Endothelial cell of umbilical vein (primary cell): ENCODE measurements at regions not wholly inside any gene's neighbourhood (a gene's known extent, or its start where the extent isn't known, plus 50 kb on each side); places are given as distances from the start of the nearest gene placed in this dataset.

Experiments used
- BruUV-seq: library from RNA; stranded (reverse); fragments of 400-500 nt; replicated peaks from 2 replicates; lab custom pipeline; 2021; lab: Mats Ljungman, UMichigan
- CTCF ChIA-PET: fragments of 300-600, 350-600 bp; sonication (Branson Sonifier 250); formaldehyde crosslinking; loops from one replicate; lab custom pipeline; 2021; ENCODE audit warnings: antibody characterized with exemption, inconsistent platforms; lab: Charles Lee
- POLR2A ChIA-PET: fragments of 300-600, 350-600 bp; sonication (Branson Sonifier 250); formaldehyde crosslinking; loops from one replicate; lab custom pipeline; 2021; ENCODE audit warnings: antibody characterized with exemption, inconsistent platforms; lab: Charles Lee
- DNase-seq: peaks from one replicate; pipeline ENCODE4 v3.0.0-alpha.2; 2011; ENCODE audit warnings: low read depth, low spot score
- FAIRE-seq: peaks from 2 replicates; lab custom pipeline; 2011; peaks lifted over from hg19 to GRCh38; lab: Jason Lieb, UNC
- H2AFZ ChIP-seq: 2 replicates; pipeline ENCODE4 v1.6.0; 2012; ENCODE audit warnings: low read depth, low read length, control low read depth, inconsistent platforms
- H3K27ac ChIP-seq: 2 replicates; pipeline ENCODE4 v1.5.1; 2011; ENCODE audit warnings: low read depth, mild to moderate bottlenecking, control low read depth, low read length, moderate library complexity; ENCODE audit not compliant: insufficient read depth
- H3K27me3 ChIP-seq, 2 experiments: 2 replicates each; pipeline versions ENCODE4 v1.6.0 to v1.6.1; 2011; ENCODE audit warnings: low read length in 2 of 2, mixed read lengths in 1 of 2; ENCODE audit not compliant: control insufficient read depth in 2 of 2, insufficient read depth in 2 of 2
- H3K36me3 ChIP-seq, 2 experiments: 2 replicates in 1 of 2; 3 replicates in 1 of 2; pipeline ENCODE4 v1.5.1; 2011; ENCODE audit warnings: low read length in 2 of 2, mild to moderate bottlenecking in 1 of 2, moderate library complexity in 1 of 2; ENCODE audit not compliant: control insufficient read depth in 2 of 2, insufficient read depth in 2 of 2; ENCODE audit errors: extremely low read depth in 1 of 2
- H3K4me1 ChIP-seq: 3 replicates; pipeline ENCODE4 v1.5.1; 2011; ENCODE audit warnings: mild to moderate bottlenecking, low read length; ENCODE audit not compliant: control insufficient read depth, insufficient read depth; ENCODE audit errors: extremely low read depth
- H3K4me2 ChIP-seq: 2 replicates; pipeline ENCODE4 v1.6.1; 2011; ENCODE audit warnings: low read length, control low read depth, mixed read lengths; ENCODE audit not compliant: insufficient read depth
- H3K4me3 ChIP-seq, 3 experiments: fragments of 200-600 bp in 1 of 3; sonication (generic), shearing (Covaris generic) in 1 of 3; replicated peaks in 1 of 3; 2 replicates each; pipeline ENCODE4 v1.5.1; 2011 to 2016; ENCODE audit warnings: control low read depth in 3 of 3, low read length in 3 of 3, mild to moderate bottlenecking in 2 of 3, inconsistent platforms in 1 of 3, low read depth in 1 of 3, moderate library complexity in 1 of 3; ENCODE audit not compliant: insufficient read depth in 1 of 3
- H3K79me2 ChIP-seq: 2 replicates; pipeline ENCODE4 v1.6.0; 2012; ENCODE audit warnings: low read length, inconsistent platforms; ENCODE audit not compliant: control insufficient read depth, insufficient read depth
- H3K9ac ChIP-seq: replicated peaks from 2 replicates; pipeline ENCODE3; 2011; ENCODE audit warnings: low read length, control low read depth; ENCODE audit not compliant: insufficient read depth; ENCODE audit errors: extremely low read depth
- H3K9me1 ChIP-seq: replicated peaks from 3 replicates; pipeline ENCODE4 v1.6.0; 2011; ENCODE audit warnings: mild to moderate bottlenecking, low read length; ENCODE audit not compliant: control insufficient read depth, insufficient read depth; ENCODE audit errors: extremely low read depth
- H3K9me3 ChIP-seq: replicated peaks from 2 replicates; pipeline ENCODE4 v1.5.1; 2012; ENCODE audit warnings: low read length, inconsistent platforms; ENCODE audit not compliant: control insufficient read depth, insufficient read depth
- H4K20me1 ChIP-seq: replicated peaks from 2 replicates; pipeline ENCODE3; 2011; ENCODE audit warnings: mild to moderate bottlenecking, low read length; ENCODE audit not compliant: control insufficient read depth, insufficient read depth; ENCODE audit errors: extremely low read depth
- EZH2 ChIP-seq: IDR thresholded peaks from 2 replicates; pipeline ENCODE4 v1.6.1; 2012; ENCODE audit warnings: borderline replicate concordance, low read depth, mild to moderate bottlenecking, moderate library complexity, low read length, inconsistent platforms; ENCODE audit not compliant: severe bottlenecking
- FOS ChIP-seq: IDR thresholded peaks from 2 replicates; pipeline ENCODE4 v1.6.1; 2011; ENCODE audit warnings: mild to moderate bottlenecking, low read length, moderate library complexity, borderline replicate concordance; ENCODE audit not compliant: insufficient read depth
- JUN ChIP-seq: IDR thresholded peaks from 2 replicates; pipeline ENCODE4 v1.6.1; 2011; ENCODE audit warnings: borderline replicate concordance, low read depth; ENCODE audit not compliant: insufficient read length, insufficient read depth
- MYC ChIP-seq: IDR thresholded peaks from one replicate; pipeline ENCODE4 v1.6.1; 2011; ENCODE audit warnings: mild to moderate bottlenecking, low read depth, low read length
- POLR2A ChIP-seq: IDR thresholded peaks from 2 replicates; pipeline ENCODE4 v1.6.1; 2012; ENCODE audit warnings: low read depth, mild to moderate bottlenecking, control low read depth, low read length
- dilution Hi-C: fragments of 300-500 bp; cut with MboI; formaldehyde crosslinking; loops from one replicate; pipeline ENCODE4 v1.15.0; 2019; ENCODE audit warnings: low sequenced_read_pairs; ENCODE audit not compliant: extremely low pct_ligation_motif_present
- intact Hi-C: fragments of 100-400 bp; cut with micrococcal nuclease; formaldehyde crosslinking; loops from one replicate; pipeline ENCODE4 v1.10.0; 2022
- TF ChIP-seq, protein P1 (sequence below): IDR thresholded peaks from 2 replicates; pipeline ENCODE4 v1.6.1; 2011; ENCODE audit not compliant: insufficient read depth, insufficient read length
- TF ChIP-seq, protein P2 (sequence below), 2 donors: IDR thresholded peaks; 1 replicate in 1 of 2; 2 replicates in 1 of 2; pipeline ENCODE4 v1.5.1; 2011; ENCODE audit warnings: low read length in 2 of 2, mild to moderate bottlenecking in 2 of 2, moderate library complexity in 2 of 2, control low read depth in 1 of 2, inconsistent platforms in 1 of 2, low read depth in 1 of 2; ENCODE audit not compliant: insufficient read depth in 1 of 2; ENCODE audit errors: extremely low read depth in 1 of 2

DNA sequence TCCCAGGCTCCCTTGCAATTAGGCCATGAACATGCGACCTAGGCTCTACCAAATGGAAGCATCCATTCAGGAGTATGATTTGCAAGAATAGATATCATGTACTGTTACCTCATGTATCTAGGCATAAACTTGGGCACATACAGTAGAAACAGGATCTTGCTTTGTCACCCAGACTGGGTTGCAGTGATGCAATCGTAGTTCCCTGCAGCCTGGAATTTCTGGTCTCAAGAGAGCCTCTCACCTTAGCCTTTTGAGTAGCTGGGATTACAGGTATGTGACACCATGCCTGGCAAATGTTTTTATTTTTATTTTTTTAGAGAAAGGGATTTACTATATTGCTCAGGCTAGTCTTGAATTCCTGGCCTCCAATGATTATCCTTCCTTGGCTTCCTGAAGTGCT lies 994.2 kb downstream of the ADGRL3 start:
- no peak for TF ChIP-seq MYC
- Histone ChIP-seq H3K4me3 (no peak overlapping the region), H3K9ac (no peak overlapping the region), H2AFZ (no peak overlapping the region), H3K79me2 (no peaks in the 10 kb centered on the region), H3K9me1 (no peaks in the 10 kb centered on the region), H3K36me3 (no peaks in the 10 kb centered on the region), H3K4me2 (no peak overlapping the region), H3K9me3 (no peaks in the 10 kb centered on the region), H3K27me3 (no peaks in the 10 kb centered on the region), H3K4me1 (no peaks in the 10 kb centered on the region), H3K27ac (no peak overlapping the region), H4K20me1 (no peaks in the 10 kb centered on the region)
- DNase-seq (no peak), FAIRE-seq (no peak)
- intact Hi-C loops: no loop called here
- ChIA-PET CTCF (no interaction called here), POLR2A (no interaction called here)
- no TSS peak for BruUV-seq
- dilution Hi-C loops: no loop called here

DNA sequence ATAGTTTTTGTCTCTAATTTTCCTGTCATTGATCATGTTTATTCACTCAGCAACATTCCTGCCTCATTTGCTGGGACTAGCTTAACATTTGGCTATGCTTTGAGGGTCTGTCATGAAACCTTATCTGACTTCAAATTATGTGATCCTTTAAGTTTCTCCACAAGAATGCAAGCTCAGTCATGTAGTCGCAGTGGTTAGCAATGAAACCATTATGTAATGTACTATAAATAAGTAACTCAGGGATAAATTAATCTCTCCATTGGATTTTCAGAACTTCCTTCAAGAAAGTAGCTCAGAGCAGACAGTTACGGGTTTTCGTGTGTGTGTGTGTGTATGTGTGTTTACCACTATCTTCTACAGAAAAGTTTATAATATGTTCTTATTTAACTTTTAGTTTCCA lies 993.6 kb downstream of the ADGRL3 start:
- Histone ChIP-seq H3K9ac (no peak overlapping the region), H3K27ac (no peak overlapping the region), H3K4me3 (no peak overlapping the region), H3K36me3 (no peaks in the 10 kb centered on the region), H3K27me3 (no peaks in the 10 kb centered on the region), H3K9me1 (no peaks in the 10 kb centered on the region), H3K79me2 (no peaks in the 10 kb centered on the region), H4K20me1 (no peaks in the 10 kb centered on the region), H3K4me2 (no peak overlapping the region), H3K9me3 (no peaks in the 10 kb centered on the region), H3K4me1 (no peaks in the 10 kb centered on the region), H2AFZ (no peak overlapping the region)
- FAIRE-seq (no peak), DNase-seq (no peak)
- dilution Hi-C loops (no loop called here), intact Hi-C loops (no loop called here)
- BruUV-seq: no TSS peak
- CTCF ChIA-PET: no interaction called here
- TF ChIP-seq POLR2A (no peak), JUN (no peak), FOS (no peak), MYC (no peak), EZH2 (no peak)
- TF ChIP-seq, protein P1, sequence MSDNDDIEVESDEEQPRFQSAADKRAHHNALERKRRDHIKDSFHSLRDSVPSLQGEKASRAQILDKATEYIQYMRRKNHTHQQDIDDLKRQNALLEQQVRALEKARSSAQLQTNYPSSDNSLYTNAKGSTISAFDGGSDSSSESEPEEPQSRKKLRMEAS: no peak
- TF ChIP-seq, protein P2, sequence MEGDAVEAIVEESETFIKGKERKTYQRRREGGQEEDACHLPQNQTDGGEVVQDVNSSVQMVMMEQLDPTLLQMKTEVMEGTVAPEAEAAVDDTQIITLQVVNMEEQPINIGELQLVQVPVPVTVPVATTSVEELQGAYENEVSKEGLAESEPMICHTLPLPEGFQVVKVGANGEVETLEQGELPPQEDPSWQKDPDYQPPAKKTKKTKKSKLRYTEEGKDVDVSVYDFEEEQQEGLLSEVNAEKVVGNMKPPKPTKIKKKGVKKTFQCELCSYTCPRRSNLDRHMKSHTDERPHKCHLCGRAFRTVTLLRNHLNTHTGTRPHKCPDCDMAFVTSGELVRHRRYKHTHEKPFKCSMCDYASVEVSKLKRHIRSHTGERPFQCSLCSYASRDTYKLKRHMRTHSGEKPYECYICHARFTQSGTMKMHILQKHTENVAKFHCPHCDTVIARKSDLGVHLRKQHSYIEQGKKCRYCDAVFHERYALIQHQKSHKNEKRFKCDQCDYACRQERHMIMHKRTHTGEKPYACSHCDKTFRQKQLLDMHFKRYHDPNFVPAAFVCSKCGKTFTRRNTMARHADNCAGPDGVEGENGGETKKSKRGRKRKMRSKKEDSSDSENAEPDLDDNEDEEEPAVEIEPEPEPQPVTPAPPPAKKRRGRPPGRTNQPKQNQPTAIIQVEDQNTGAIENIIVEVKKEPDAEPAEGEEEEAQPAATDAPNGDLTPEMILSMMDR (IDR thresholded peaks at IDR 0.05; ENCODE audit: extremely low read depth in 1 of 2, insufficient read depth in 1 of 2, low read depth in 1 of 2, low read length in 2 of 2): no peak
- POLR2A ChIA-PET: no interaction called here
